NCI-H524 treated with DMSO at 0.1 percent for 48 hours (cell line): ENCODE measurements at regions not wholly inside any gene's neighbourhood (a gene's known extent, or its start where the extent isn't known, plus 50 kb on each side); places are given as distances from the start of the nearest gene placed in this dataset.
"Not testable (repeated sequence)": the region's sequence is repeated elsewhere in the genome, so short reads cannot be mapped to it uniquely, and the experiment has no call there.

ENCODE experiments used
- DNase-seq: peaks from one replicate; lab custom pipeline; 2025; lab: John Stamatoyannopoulos, UW

DNA sequence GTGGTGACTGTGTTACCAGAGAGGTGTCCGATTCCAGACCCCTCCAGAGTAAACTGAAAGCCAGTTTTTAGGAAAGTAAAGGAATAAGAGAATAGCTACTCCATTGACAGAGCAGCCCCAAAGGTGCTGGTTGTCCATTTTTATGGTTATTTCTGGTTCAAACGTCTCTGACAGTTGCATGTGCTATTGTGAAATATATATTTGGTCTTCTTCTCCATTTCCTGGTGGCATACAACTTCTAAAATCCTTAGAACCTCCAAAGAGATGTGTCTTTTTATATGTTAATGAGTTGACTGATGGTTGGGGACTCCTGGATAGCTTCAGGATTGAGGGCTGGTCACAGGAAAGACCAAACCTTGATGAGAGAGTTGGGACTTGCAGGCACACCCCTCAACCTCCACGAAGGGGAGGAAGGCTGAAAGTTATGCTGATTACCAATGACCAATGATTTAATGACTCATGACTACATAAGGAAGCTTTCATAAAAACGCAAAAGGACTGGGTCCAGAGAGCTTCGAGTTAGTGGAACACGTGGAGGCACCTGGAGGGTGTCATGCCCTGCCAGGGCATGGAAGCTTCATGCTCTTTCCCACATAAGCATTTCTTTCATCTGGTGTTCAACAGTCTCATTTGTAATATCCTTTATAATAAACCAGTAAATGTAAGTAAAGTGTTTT is 100.7 kb downstream of the SLC16A1 start:
- DNase-seq = no peak

- not testable (repeated sequence) for DNase-seq
Measured at GRCh38 chr1:112854368-112854984, 101.5 kb downstream of the SLC16A1 start.

GRCh38 chr1:112853915-112854314 is 102.1 kb downstream of the SLC16A1 start:
- DNase-seq = not testable (repeated sequence)

DNA sequence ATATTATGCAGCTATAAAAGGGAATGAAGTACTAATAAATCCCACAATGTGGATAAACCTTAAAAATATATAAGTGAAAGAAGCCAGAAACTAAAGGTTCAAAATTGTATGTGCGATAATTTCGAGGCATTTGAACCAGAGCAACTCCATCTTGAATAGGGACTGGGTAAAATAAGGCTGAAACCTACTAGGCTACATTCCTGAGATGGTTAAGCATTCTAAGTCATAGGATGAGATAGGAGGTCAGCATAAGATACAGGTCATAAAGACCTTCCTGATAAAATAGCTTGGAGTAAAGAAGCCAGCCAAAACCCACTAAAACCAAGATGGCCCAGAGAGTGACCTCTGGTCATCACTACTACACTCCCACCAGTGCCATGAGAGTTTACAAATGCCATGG is 103.1 kb downstream of the SLC16A1 start:
- no peak for DNase-seq

GRCh38 chr1:112852276-112852675 is 103.7 kb downstream of the SLC16A1 start:
- DNase-seq = no peak

DNA sequence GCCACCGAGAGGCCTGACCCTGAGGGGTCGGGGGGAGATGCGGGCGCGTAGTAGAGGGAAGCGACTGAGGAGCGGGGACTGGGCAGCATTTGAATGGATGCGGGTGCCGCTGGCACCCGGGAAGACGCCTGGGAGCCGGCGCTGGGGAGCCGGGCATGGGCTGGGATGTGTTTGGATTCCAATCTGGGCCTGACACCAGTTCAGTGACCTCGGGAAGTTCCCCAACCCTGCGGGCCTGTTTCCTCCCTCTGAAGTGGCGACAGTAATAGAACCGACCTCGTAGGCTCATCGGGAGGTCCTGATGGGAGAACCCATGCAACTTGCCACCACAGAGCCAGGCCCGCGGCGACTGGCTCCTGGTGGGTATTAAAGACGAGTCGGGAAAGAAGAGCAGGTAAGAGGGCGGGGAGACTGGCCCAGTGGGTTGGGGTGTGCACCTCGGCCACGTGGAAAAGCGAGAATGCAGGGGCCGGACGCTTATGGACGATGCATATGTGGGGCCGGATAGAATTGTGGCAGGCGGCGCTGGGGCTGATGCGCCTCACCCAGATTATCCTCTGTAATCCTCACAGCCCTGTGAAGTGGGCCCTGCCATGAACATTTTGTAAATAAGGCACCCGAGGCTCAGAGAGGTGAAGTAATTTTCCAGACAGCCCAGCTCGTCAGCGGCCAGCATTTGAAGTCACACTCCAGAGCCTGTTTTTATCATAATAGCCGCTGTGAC is 105.8 kb downstream of the SLC16A1 start:
- DNase-seq = peak; percentile 1

DNA sequence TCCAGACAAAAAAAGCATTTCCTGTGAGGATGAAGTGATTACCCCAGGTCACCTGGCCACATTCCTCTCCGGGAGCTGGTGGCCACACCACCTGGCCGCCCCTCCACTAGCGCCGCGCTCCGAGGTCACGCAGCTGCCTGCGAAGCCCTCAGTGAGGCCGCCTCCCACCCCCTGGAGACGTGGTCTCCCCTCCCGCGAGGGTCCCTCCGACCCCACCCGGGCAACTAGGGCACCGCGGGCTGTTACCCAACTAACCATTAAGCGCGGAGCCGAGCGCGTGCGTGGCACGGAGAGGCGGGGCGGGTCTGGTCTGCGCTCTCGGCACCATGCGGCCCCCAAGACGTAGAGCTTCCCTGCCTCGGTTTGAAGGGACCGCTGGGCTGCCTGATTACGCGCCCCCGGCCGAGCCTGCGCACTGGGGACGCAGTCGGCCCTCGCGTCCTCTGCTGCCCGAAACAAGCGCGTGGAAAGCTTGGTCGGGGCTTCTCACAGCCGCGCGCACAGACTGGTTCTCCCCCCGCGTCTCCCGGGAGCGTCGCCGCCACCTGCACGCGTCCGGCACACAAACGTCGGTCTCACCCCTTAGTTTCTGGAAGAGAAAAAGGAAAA is 106.5 kb downstream of the SLC16A1 start:
- DNase-seq = peak; percentile 58

- DNase-seq = no peak
Measured at GRCh38 chr1:112841825-112842224, 114.2 kb downstream of the SLC16A1 start.

- no peak for DNase-seq
Measured at GRCh38 chr1:112840631-112841624, 115.1 kb downstream of the SLC16A1 start.

DNA sequence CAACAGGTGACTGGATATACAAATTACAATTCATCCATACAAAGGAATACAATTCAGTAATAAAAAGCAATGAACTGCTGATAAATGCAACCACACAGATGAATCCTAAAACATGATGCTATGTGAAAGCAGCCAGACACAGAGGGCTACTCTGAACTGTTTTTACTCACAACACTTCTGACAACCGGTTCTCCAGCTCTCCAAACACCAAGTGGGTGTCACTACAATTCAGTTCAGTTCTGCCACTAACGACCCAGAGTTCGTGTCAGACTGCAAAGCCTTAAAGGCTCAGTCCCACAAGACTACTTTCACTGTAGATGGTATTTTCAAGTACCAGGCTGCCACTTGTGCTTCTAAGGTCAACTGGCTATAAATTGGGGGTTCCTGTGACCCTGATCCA is 119.4 kb downstream of the SLC16A1 start:
- no peak for DNase-seq

DNA sequence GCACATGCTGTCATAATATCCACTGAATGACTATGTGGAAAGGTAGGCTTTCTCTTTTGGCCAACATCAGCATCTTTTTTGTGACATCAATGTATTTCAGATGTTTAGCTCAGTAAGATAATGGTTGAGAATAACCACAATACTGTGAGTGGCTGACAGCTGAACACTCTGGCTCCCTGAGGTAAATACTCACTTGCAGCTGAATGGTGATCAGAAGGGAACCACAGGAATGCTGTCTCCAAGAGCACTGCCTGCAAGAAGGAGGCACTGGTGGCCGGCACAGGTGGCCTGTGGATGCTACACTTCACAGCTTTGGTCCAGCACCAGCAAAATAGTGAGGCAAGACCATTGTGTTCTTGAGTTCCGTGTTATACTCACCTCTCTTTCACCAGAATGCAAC is 118.7 kb upstream of the PPM1J start:
- no peak for DNase-seq

DNA sequence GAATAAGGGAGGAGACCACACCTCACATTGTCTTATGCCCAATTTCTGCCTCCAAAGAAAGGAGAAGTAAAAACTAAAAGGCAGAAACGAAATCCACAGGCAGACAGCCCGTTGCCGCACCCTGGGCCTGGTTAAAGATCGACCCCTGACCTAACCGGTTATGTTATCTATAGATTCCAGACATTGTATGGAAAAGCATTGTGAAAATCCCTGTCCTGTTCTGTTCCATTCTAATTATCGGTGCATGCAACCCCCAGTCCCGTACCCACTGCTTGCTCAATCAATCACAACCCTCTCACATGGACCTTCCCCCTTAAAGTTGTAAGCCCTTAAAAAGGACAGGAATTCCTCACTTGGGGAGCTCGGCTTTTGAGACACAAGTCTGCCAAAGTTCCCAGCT is 117.1 kb upstream of the PPM1J start:
- not testable (repeated sequence) for DNase-seq

GRCh38 chr1:112829691-112830090 is 114.6 kb upstream of the PPM1J start:
- not testable (repeated sequence) for DNase-seq

DNA sequence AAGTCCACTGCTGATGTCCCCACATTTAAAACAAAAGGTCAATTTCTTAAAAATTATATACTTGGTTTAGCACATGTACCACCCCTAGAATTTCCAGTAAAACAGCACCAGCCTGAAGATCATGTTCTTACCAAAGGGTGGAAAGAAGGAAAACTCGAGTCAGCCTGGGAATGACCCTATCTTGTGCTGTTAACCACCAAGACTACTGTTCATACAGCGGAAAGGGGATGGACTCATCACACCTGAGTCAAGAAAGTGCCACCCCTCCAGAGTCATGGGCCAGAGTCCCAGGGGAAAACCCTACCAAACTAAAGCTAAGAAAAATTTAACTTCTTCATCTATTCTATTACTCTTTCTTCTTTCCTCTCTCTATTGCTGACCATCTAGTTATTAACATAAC is 113.6 kb upstream of the PPM1J start:
- no peak for DNase-seq

- DNase-seq = not testable (repeated sequence)
Measured at GRCh38 chr1:112827391-112827790, 112.3 kb upstream of the PPM1J start.

DNA sequence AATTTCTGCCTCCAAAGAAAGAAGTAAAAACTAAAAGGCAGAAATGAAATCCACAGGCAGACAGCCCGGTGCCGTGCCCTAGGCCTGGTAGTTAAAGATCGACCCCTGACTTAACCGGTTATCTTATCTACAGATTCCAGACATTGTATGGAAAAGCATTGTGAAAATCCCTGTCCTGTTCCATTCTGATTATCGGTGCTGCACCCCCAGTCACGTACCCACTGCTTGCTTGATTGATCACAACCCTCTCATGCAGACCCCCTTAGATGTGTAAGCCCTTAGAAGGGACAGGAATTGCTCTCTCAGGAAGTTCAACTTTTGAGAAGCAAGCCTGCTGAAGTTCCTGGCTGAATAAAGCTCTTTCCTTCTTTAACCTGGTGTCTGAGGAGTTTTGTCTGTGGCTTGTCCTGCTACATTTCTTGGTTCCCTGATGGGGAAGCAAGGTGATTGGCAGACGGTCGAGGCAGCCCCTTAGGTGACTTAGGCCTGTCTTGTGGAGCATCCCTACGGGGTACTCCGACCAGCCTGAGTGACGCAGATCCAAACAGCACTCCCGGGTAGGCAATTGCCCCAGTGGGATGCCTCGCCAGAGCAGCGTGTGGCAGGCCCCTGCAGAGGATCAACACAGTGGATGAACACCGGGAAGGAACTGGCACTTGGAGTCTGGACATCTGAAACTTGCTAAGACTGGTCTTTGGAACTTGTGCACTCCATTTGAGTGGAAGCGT is 111.2 kb upstream of the PPM1J start:
- DNase-seq = no peak

- DNase-seq = not testable (repeated sequence)
Measured at GRCh38 chr1:112825563-112826216, 110.6 kb upstream of the PPM1J start.

DNA sequence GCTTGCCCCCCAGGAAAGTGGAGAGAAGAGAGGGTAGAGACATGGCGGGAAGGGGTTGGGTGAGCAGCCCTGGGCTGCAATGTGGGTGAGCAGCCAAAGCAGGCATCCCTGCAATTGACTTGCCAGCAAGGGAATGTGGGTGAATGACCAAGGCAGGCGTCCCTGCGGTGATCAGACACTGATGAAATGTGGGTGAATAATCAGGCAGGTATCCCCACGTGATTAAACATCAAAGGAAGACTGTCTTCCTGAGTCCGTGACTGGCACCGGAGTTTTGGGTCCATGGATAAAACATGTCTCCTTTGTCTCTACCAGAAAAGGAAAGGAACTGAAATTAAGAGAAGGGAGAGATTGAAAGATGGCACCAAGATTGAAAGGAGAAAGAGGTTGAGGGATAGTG is 109.9 kb upstream of the PPM1J start:
- not testable (repeated sequence) for DNase-seq

- DNase-seq = not testable (repeated sequence)
Measured at GRCh38 chr1:112821307-112822063, 106.4 kb upstream of the PPM1J start.
